ENCODE measurements at regions not wholly inside any gene's neighbourhood (a gene's known extent, or its start where the extent isn't known, plus 50 kb on each side); places are given as distances from the start of the nearest gene placed in this dataset.
"Not testable (repeated sequence)": the region's sequence is repeated elsewhere in the genome, so short reads cannot be mapped to it uniquely, and the experiment has no call there.

GRCh38 chr4:28038253-28038652 lies 1177.6 kb downstream of the STIM2 start:
- not testable (repeated sequence) for H3K9me3 ChIP-seq (ENCODE audit: control insufficient read depth in 5 of 5, low read length in 5 of 5); H3K4me1 ChIP-seq (ENCODE audit: control insufficient read depth in 5 of 5, insufficient read depth in 5 of 5, low read length in 5 of 5); H3K9ac ChIP-seq (ENCODE audit: low read length in 5 of 5); H3K36me3 ChIP-seq (ENCODE audit: control insufficient read depth in 5 of 5, insufficient read depth in 5 of 5, low read length in 5 of 5); H3K27ac ChIP-seq (ENCODE audit: low read depth, low read length); H3K27me3 ChIP-seq (ENCODE audit: control insufficient read depth in 5 of 5, insufficient read depth in 4 of 5, low read length in 5 of 5); H3K4me3 ChIP-seq (ENCODE audit: low read depth in 1 of 5, low read length in 5 of 5)

GRCh38 chr4:28062562-28062961 lies 1201.9 kb downstream of the STIM2 start:
- H3K36me3 ChIP-seq (ENCODE audit: control insufficient read depth in 5 of 5, insufficient read depth in 5 of 5, low read length in 5 of 5), result no peaks in the 10 kb centered on the region
- no peaks in the 10 kb centered on the region for H3K9me3 ChIP-seq (ENCODE audit: control insufficient read depth in 5 of 5, low read length in 5 of 5)
- no peak overlapping the region for H3K9ac ChIP-seq (ENCODE audit: low read length in 5 of 5)

GRCh38 chr4:28073860-28074555 lies 1213.4 kb downstream of the STIM2 start:
- no peak overlapping the region for H3K9ac ChIP-seq (ENCODE audit: low read length in 5 of 5)
- no peaks in the 10 kb centered on the region for H3K4me1 ChIP-seq (ENCODE audit: control insufficient read depth in 5 of 5, insufficient read depth in 5 of 5, low read length in 5 of 5)
- no peaks in the 10 kb centered on the region for H3K36me3 ChIP-seq (ENCODE audit: control insufficient read depth in 5 of 5, insufficient read depth in 5 of 5, low read length in 5 of 5)
- no peak overlapping the region for H3K4me3 ChIP-seq (ENCODE audit: low read depth in 1 of 5, low read length in 5 of 5)
- H3K27ac ChIP-seq (ENCODE audit: low read depth, low read length), result no peak overlapping the region
- H3K9me3 ChIP-seq (ENCODE audit: control insufficient read depth in 5 of 5, low read length in 5 of 5), result peaks cover 0 to 5% (median 0%) of the 10 kb centered on the region in 5 donors
- no peaks in the 10 kb centered on the region for H3K27me3 ChIP-seq (ENCODE audit: control insufficient read depth in 5 of 5, insufficient read depth in 4 of 5, low read length in 5 of 5)

More at GRCh38 chr4:28062562-28062961, 1201.9 kb downstream of the STIM2 start:
- Histone ChIP-seq H3K4me1 (ENCODE audit: control insufficient read depth in 5 of 5, insufficient read depth in 5 of 5, low read length in 5 of 5) (no peaks in the 10 kb centered on the region), H3K27me3 (ENCODE audit: control insufficient read depth in 5 of 5, insufficient read depth in 4 of 5, low read length in 5 of 5) (no peaks in the 10 kb centered on the region), H3K4me3 (ENCODE audit: low read depth in 1 of 5, low read length in 5 of 5) (no peak overlapping the region), H3K27ac (ENCODE audit: low read depth, low read length) (no peak overlapping the region)

GRCh38 chr4:28075401-28075956 lies 1214.8 kb downstream of the STIM2 start:
- H3K9me3 ChIP-seq (ENCODE audit: control insufficient read depth in 5 of 5, low read length in 5 of 5), result peaks cover 0 to 5% (median 0%) of the 10 kb centered on the region in 5 donors
- H3K27me3 ChIP-seq (ENCODE audit: control insufficient read depth in 5 of 5, insufficient read depth in 4 of 5, low read length in 5 of 5), result no peaks in the 10 kb centered on the region
- H3K9ac ChIP-seq (ENCODE audit: low read length in 5 of 5), result no peak overlapping the region
- H3K36me3 ChIP-seq (ENCODE audit: control insufficient read depth in 5 of 5, insufficient read depth in 5 of 5, low read length in 5 of 5), result no peaks in the 10 kb centered on the region
- no peaks in the 10 kb centered on the region for H3K4me1 ChIP-seq (ENCODE audit: control insufficient read depth in 5 of 5, insufficient read depth in 5 of 5, low read length in 5 of 5)
- no peak overlapping the region for H3K4me3 ChIP-seq (ENCODE audit: low read depth in 1 of 5, low read length in 5 of 5)
- no peak overlapping the region for H3K27ac ChIP-seq (ENCODE audit: low read depth, low read length)

GRCh38 chr4:28077203-28077602 lies 1216.6 kb downstream of the STIM2 start:
- not testable (repeated sequence) for H3K4me3 ChIP-seq (ENCODE audit: low read depth in 1 of 5, low read length in 5 of 5); H3K36me3 ChIP-seq (ENCODE audit: control insufficient read depth in 5 of 5, insufficient read depth in 5 of 5, low read length in 5 of 5); H3K4me1 ChIP-seq (ENCODE audit: control insufficient read depth in 5 of 5, insufficient read depth in 5 of 5, low read length in 5 of 5); H3K27me3 ChIP-seq (ENCODE audit: control insufficient read depth in 5 of 5, insufficient read depth in 4 of 5, low read length in 5 of 5); H3K9ac ChIP-seq (ENCODE audit: low read length in 5 of 5); H3K9me3 ChIP-seq (ENCODE audit: control insufficient read depth in 5 of 5, low read length in 5 of 5); H3K27ac ChIP-seq (ENCODE audit: low read depth, low read length)

GRCh38 chr4:28082686-28083390 lies 1222.2 kb downstream of the STIM2 start:
- Histone ChIP-seq H3K27ac (ENCODE audit: low read depth, low read length) (no peak overlapping the region), H3K4me1 (ENCODE audit: control insufficient read depth in 5 of 5, insufficient read depth in 5 of 5, low read length in 5 of 5) (no peaks in the 10 kb centered on the region), H3K9me3 (ENCODE audit: control insufficient read depth in 5 of 5, low read length in 5 of 5) (peaks cover 0 to 7% (median 3%) of the 10 kb centered on the region in 5 donors), H3K4me3 (ENCODE audit: low read depth in 1 of 5, low read length in 5 of 5) (no peak overlapping the region), H3K36me3 (ENCODE audit: control insufficient read depth in 5 of 5, insufficient read depth in 5 of 5, low read length in 5 of 5) (no peaks in the 10 kb centered on the region), H3K27me3 (ENCODE audit: control insufficient read depth in 5 of 5, insufficient read depth in 4 of 5, low read length in 5 of 5) (no peaks in the 10 kb centered on the region), H3K9ac (ENCODE audit: low read length in 5 of 5) (no peak overlapping the region)

- Histone ChIP-seq H3K9ac (ENCODE audit: low read length in 5 of 5) (no peak overlapping the region), H3K4me1 (ENCODE audit: control insufficient read depth in 5 of 5, insufficient read depth in 5 of 5, low read length in 5 of 5) (no peaks in the 10 kb centered on the region), H3K27ac (ENCODE audit: low read depth, low read length) (no peak overlapping the region), H3K4me3 (ENCODE audit: low read depth in 1 of 5, low read length in 5 of 5) (no peak overlapping the region), H3K9me3 (ENCODE audit: control insufficient read depth in 5 of 5, low read length in 5 of 5) (peaks cover 0 to 4% (median 0%) of the 10 kb centered on the region in 5 donors), H3K27me3 (ENCODE audit: control insufficient read depth in 5 of 5, insufficient read depth in 4 of 5, low read length in 5 of 5) (no peaks in the 10 kb centered on the region), H3K36me3 (ENCODE audit: control insufficient read depth in 5 of 5, insufficient read depth in 5 of 5, low read length in 5 of 5) (no peaks in the 10 kb centered on the region)
These were observed 1232.0 kb downstream of the STIM2 start for GRCh38 chr4:28092610-28093009.

- Histone ChIP-seq H3K9me3 (ENCODE audit: control insufficient read depth in 5 of 5, low read length in 5 of 5) (peaks cover 0 to 4% (median 0%) of the 10 kb centered on the region in 5 donors), H3K4me3 (ENCODE audit: low read depth in 1 of 5, low read length in 5 of 5) (no peak overlapping the region), H3K27ac (ENCODE audit: low read depth, low read length) (no peak overlapping the region), H3K9ac (ENCODE audit: low read length in 5 of 5) (no peak overlapping the region), H3K36me3 (ENCODE audit: control insufficient read depth in 5 of 5, insufficient read depth in 5 of 5, low read length in 5 of 5) (no peaks in the 10 kb centered on the region), H3K4me1 (ENCODE audit: control insufficient read depth in 5 of 5, insufficient read depth in 5 of 5, low read length in 5 of 5) (no peaks in the 10 kb centered on the region), H3K27me3 (ENCODE audit: control insufficient read depth in 5 of 5, insufficient read depth in 4 of 5, low read length in 5 of 5) (no peaks in the 10 kb centered on the region)
These were observed 1232.4 kb downstream of the STIM2 start for GRCh38 chr4:28093071-28093470.

GRCh38 chr4:28101583-28101982 lies 1240.9 kb downstream of the STIM2 start:
- no peak overlapping the region for H3K4me3 ChIP-seq (ENCODE audit: low read depth in 1 of 5, low read length in 5 of 5)

GRCh38 chr4:28105271-28105859 lies 1244.7 kb downstream of the STIM2 start:
- Histone ChIP-seq H3K36me3 (ENCODE audit: control insufficient read depth in 5 of 5, insufficient read depth in 5 of 5, low read length in 5 of 5) (no peaks in the 10 kb centered on the region), H3K4me3 (ENCODE audit: low read depth in 1 of 5, low read length in 5 of 5) (no peak overlapping the region), H3K9me3 (ENCODE audit: control insufficient read depth in 5 of 5, low read length in 5 of 5) (no peaks in the 10 kb centered on the region), H3K27me3 (ENCODE audit: control insufficient read depth in 5 of 5, insufficient read depth in 4 of 5, low read length in 5 of 5) (no peaks in the 10 kb centered on the region), H3K4me1 (ENCODE audit: control insufficient read depth in 5 of 5, insufficient read depth in 5 of 5, low read length in 5 of 5) (no peaks in the 10 kb centered on the region), H3K27ac (ENCODE audit: low read depth, low read length) (no peak overlapping the region), H3K9ac (ENCODE audit: low read length in 5 of 5) (no peak overlapping the region)

More at GRCh38 chr4:28101583-28101982, 1240.9 kb downstream of the STIM2 start:
- Histone ChIP-seq H3K27me3 (ENCODE audit: control insufficient read depth in 5 of 5, insufficient read depth in 4 of 5, low read length in 5 of 5) (no peaks in the 10 kb centered on the region), H3K9me3 (ENCODE audit: control insufficient read depth in 5 of 5, low read length in 5 of 5) (no peaks in the 10 kb centered on the region), H3K4me1 (ENCODE audit: control insufficient read depth in 5 of 5, insufficient read depth in 5 of 5, low read length in 5 of 5) (no peaks in the 10 kb centered on the region), H3K36me3 (ENCODE audit: control insufficient read depth in 5 of 5, insufficient read depth in 5 of 5, low read length in 5 of 5) (no peaks in the 10 kb centered on the region), H3K27ac (ENCODE audit: low read depth, low read length) (no peak overlapping the region), H3K9ac (ENCODE audit: low read length in 5 of 5) (no peak overlapping the region)
